GM18505 (cell line): ENCODE measurements at regions not wholly inside any gene's neighbourhood (a gene's known extent, or its start where the extent isn't known, plus 50 kb on each side); places are given as distances from the start of the nearest gene placed in this dataset.

Source experiments
- ATAC-seq: cut with Tn5 transposase; IDR thresholded peaks from one replicate; pipeline ENCODE4 v1.9.1; 2021; ENCODE audit not compliant: unreplicated experiment
- POLR2A ChIP-seq: IDR thresholded peaks from 4 replicates; pipeline ENCODE4 v1.6.1; 2011; ENCODE audit warnings: borderline replicate concordance; ENCODE audit not compliant: insufficient read depth, insufficient read length; ENCODE audit errors: extremely low read depth

- no peak for ATAC-seq
- no peak for TF ChIP-seq POLR2A
These were observed 127.4 kb downstream of the TBXT start for GRCh38 chr6:166040292-166040691.

GRCh38 chr6:166036316-166037095 is 131.1 kb downstream of the TBXT start:
- TF ChIP-seq POLR2A: no peak
- ATAC-seq: no peak

GRCh38 chr6:166032366-166033200 is 135.1 kb downstream of the TBXT start:
- peak; percentile 48 for ATAC-seq
- no peak for TF ChIP-seq POLR2A

- TF ChIP-seq POLR2A: no peak
- no peak for ATAC-seq
These were observed 136.4 kb downstream of the TBXT start for GRCh38 chr6:166031275-166031674.

GRCh38 chr6:166029506-166029905 is 138.1 kb downstream of the TBXT start:
- peak; percentile 65 for ATAC-seq

GRCh38 chr6:166027761-166028160 is 139.9 kb downstream of the TBXT start:
- TF ChIP-seq POLR2A: no peak
- ATAC-seq: no peak

More at GRCh38 chr6:166029506-166029905, 138.1 kb downstream of the TBXT start:
- TF ChIP-seq POLR2A: no peak

- no peak for TF ChIP-seq POLR2A
These were observed 141.0 kb downstream of the TBXT start for GRCh38 chr6:166026586-166027126.

GRCh38 chr6:166025149-166025898 is 142.3 kb downstream of the TBXT start:
- TF ChIP-seq POLR2A: no peak
- no peak for ATAC-seq

More at GRCh38 chr6:166026586-166027126, 141.0 kb downstream of the TBXT start:
- no peak for ATAC-seq

GRCh38 chr6:166024252-166024651 is 143.4 kb downstream of the TBXT start:
- no peak for TF ChIP-seq POLR2A
- no peak for ATAC-seq

- ATAC-seq: no peak
- no peak for TF ChIP-seq POLR2A
These were observed 144.2 kb downstream of the TBXT start for GRCh38 chr6:166023273-166023989.

GRCh38 chr6:166021429-166021828 is 146.2 kb downstream of the TBXT start:
- no peak for ATAC-seq
- no peak for TF ChIP-seq POLR2A

- TF ChIP-seq POLR2A: no peak
- no peak for ATAC-seq
These were observed 148.4 kb downstream of the TBXT start for GRCh38 chr6:166019214-166019613.
